ENCODE measurements at regions not wholly inside any gene's neighbourhood (a gene's known extent, or its start where the extent isn't known, plus 50 kb on each side); places are given as distances from the start of the nearest gene placed in this dataset.

GRCh38 chr1:18580691-18581419 lies 49.8 kb upstream of the PAX7 start:
- Histone ChIP-seq H3K4me2 (ENCODE audit: insufficient read depth, low read length) (no peak overlapping the region), H2AFZ (ENCODE audit: low read depth, low read length) (no peak overlapping the region), H3K4me3 (replicated peaks in 1 of 3; ENCODE audit: insufficient read depth in 1 of 3, low read depth in 1 of 3, low read length in 3 of 3) (no peak overlapping the region), H3K27me3 (ENCODE audit: control insufficient read depth in 2 of 2, insufficient read depth in 2 of 2, low read length in 2 of 2) (no peaks in the 10 kb centered on the region), H3K9ac (replicated peaks; ENCODE audit: extremely low read depth, insufficient read depth, low read length) (no peak overlapping the region), H3K79me2 (ENCODE audit: control insufficient read depth, insufficient read depth, low read length) (no peaks in the 10 kb centered on the region), H3K27ac (ENCODE audit: insufficient read depth, low read depth, low read length) (no peak overlapping the region), H3K4me1 (ENCODE audit: control insufficient read depth, extremely low read depth, insufficient read depth, low read length) (no peaks in the 10 kb centered on the region), H3K9me1 (replicated peaks; ENCODE audit: control insufficient read depth, extremely low read depth, insufficient read depth, low read length) (no peaks in the 10 kb centered on the region), H4K20me1 (replicated peaks; ENCODE audit: control insufficient read depth, extremely low read depth, insufficient read depth, low read length) (no peaks in the 10 kb centered on the region), H3K36me3 (ENCODE audit: control insufficient read depth in 2 of 2, extremely low read depth in 1 of 2, insufficient read depth in 2 of 2, low read length in 2 of 2) (no peaks in the 10 kb centered on the region), H3K9me3 (replicated peaks; ENCODE audit: control insufficient read depth, insufficient read depth, low read length) (no peaks in the 10 kb centered on the region)
- no TSS peak for BruUV-seq (replicated peaks)
- intact Hi-C loops (cut with micrococcal nuclease), result loop anchor here (1.0 to 5.0 kb wide), 6 partner anchors 479 to 1086 kb away; no protein-coding TSS in a partner anchor
- ChIA-PET POLR2A (no interaction called here), CTCF (interaction anchor here (0.7 to 4.7 kb wide), 18 partner anchors 9 to 1087 kb away, joined by 3 to 64 read pairs (median 4); no protein-coding TSS in a partner anchor)
- dilution Hi-C loops (cut with MboI; ENCODE audit: extremely low pct_ligation_motif_present, low sequenced_read_pairs), result no loop called here
- TF ChIP-seq MAX (IDR thresholded peaks at IDR 0.05; ENCODE audit: insufficient read depth, insufficient read length), result no peak
- TF ChIP-seq JUN (IDR thresholded peaks at IDR 0.05; ENCODE audit: borderline replicate concordance, insufficient read depth, insufficient read length, low read depth), result no peak
- no peak for TF ChIP-seq MYC (IDR thresholded peaks at IDR 0.05; ENCODE audit: low read depth, low read length)
- no peak for TF ChIP-seq EZH2 (IDR thresholded peaks at IDR 0.05; ENCODE audit: borderline replicate concordance, low read depth, low read length, severe bottlenecking)
- no peak for TF ChIP-seq GATA2 (IDR thresholded peaks at IDR 0.05; ENCODE audit: insufficient read depth, insufficient read length, low read depth, low read length)
- TF ChIP-seq POLR2AphosphoS5 (IDR thresholded peaks at IDR 0.05; ENCODE audit: insufficient read depth, low read depth, low read length), result no peak
- no peak for TF ChIP-seq POLR2A (IDR thresholded peaks at IDR 0.05; ENCODE audit: low read depth, low read length)
- FAIRE-seq (no peak), DNase-seq (ENCODE audit: low read depth, low spot score) (no peak)
